H9 (cell line): ENCODE measurements at regions not wholly inside any gene's neighbourhood (a gene's known extent, or its start where the extent isn't known, plus 50 kb on each side); places are given as distances from the start of the nearest gene placed in this dataset.
"Not testable (repeated sequence)": the region's sequence is repeated elsewhere in the genome, so short reads cannot be mapped to it uniquely, and the experiment has no call there.

ENCODE experiments used
- DNase-seq: peaks from one replicate; pipeline ENCODE4 v3.0.0-alpha.2; 2017
- H2AFZ ChIP-seq: one replicate; pipeline ENCODE4 v1.6.1; 2013; ENCODE audit warnings: mild to moderate bottlenecking, low read length, control low read depth, moderate library complexity
- H2AK5ac ChIP-seq: 2 replicates; pipeline ENCODE4 v1.6.1; 2013; ENCODE audit warnings: low read length, control low read depth, mixed read lengths; ENCODE audit not compliant: insufficient read length
- H2BK120ac ChIP-seq: one replicate; pipeline ENCODE4 v1.6.1; 2013; ENCODE audit warnings: low read depth, mild to moderate bottlenecking, low read length, control low read depth, inconsistent platforms; ENCODE audit not compliant: poor library complexity, severe bottlenecking
- H2BK12ac ChIP-seq: 2 replicates; pipeline ENCODE4 v1.6.1; 2013; ENCODE audit warnings: low read length, control low read depth, mixed read lengths, low read depth; ENCODE audit not compliant: insufficient read length
- H2BK15ac ChIP-seq: 2 replicates; pipeline ENCODE4 v1.6.1; 2013; ENCODE audit warnings: low read depth, low read length, control low read depth
- H2BK20ac ChIP-seq: one replicate; pipeline ENCODE4 v1.6.1; 2013; ENCODE audit warnings: low read depth, mild to moderate bottlenecking, low read length, control low read depth, inconsistent platforms; ENCODE audit not compliant: poor library complexity, severe bottlenecking
- H2BK5ac ChIP-seq: 2 replicates; pipeline ENCODE4 v1.6.1; 2013; ENCODE audit warnings: low read length, control low read depth, mixed read lengths; ENCODE audit not compliant: insufficient read length
- H3K14ac ChIP-seq: 2 replicates; pipeline ENCODE4 v1.6.1; 2013; ENCODE audit warnings: low read length, control low read depth; ENCODE audit not compliant: insufficient read depth
- H3K18ac ChIP-seq: 2 replicates; pipeline ENCODE4 v1.6.1; 2013; ENCODE audit warnings: low read depth, mild to moderate bottlenecking, mixed read lengths, low read length, control low read depth; ENCODE audit not compliant: insufficient read length
- H3K23ac ChIP-seq: 2 replicates; pipeline ENCODE4 v1.6.1; 2013; ENCODE audit warnings: low read length, control low read depth, mixed read lengths, low read depth; ENCODE audit not compliant: insufficient read length
- H3K23me2 ChIP-seq: 2 replicates; pipeline ENCODE4 v1.6.1; 2013; ENCODE audit warnings: low read depth, mild to moderate bottlenecking, mixed read lengths, low read length, control low read depth; ENCODE audit not compliant: insufficient read length, poor library complexity, severe bottlenecking
- H3K27ac ChIP-seq: 2 replicates; pipeline ENCODE4 v1.5.1; 2013; ENCODE audit warnings: low read length, control low read depth, mixed read lengths, low read depth; ENCODE audit not compliant: insufficient read length
- H3K27me3 ChIP-seq: 2 replicates; pipeline ENCODE4 v1.6.1; 2013; ENCODE audit warnings: low read length, control low read depth, inconsistent platforms; ENCODE audit not compliant: insufficient read depth
- H3K4ac ChIP-seq: 2 replicates; pipeline ENCODE4 v1.6.1; 2013; ENCODE audit warnings: low read depth, mild to moderate bottlenecking, control low read depth, inconsistent platforms, low read length, moderate library complexity
- H3K4me1 ChIP-seq: 2 replicates; pipeline ENCODE4 v1.6.1; 2013; ENCODE audit warnings: low read length, control low read depth, inconsistent platforms; ENCODE audit not compliant: insufficient read depth
- H3K4me2 ChIP-seq: 2 replicates; pipeline ENCODE4 v1.6.1; 2013; ENCODE audit warnings: low read length, control low read depth, mixed read lengths; ENCODE audit not compliant: insufficient read length, insufficient read depth
- H3K56ac ChIP-seq: 2 replicates; pipeline ENCODE4 v1.6.1; 2013; ENCODE audit warnings: low read depth, mild to moderate bottlenecking, mixed read lengths, low read length, control low read depth; ENCODE audit not compliant: insufficient read length
- H3K79me1 ChIP-seq: 2 replicates; pipeline ENCODE4 v1.6.1; 2013; ENCODE audit warnings: low read depth, mild to moderate bottlenecking, moderate library complexity, low read length, control low read depth, inconsistent platforms; ENCODE audit not compliant: insufficient read depth, poor library complexity, severe bottlenecking
- H3K79me2 ChIP-seq: 2 replicates; pipeline ENCODE4 v1.6.1; 2013; ENCODE audit warnings: low read length, control low read depth, inconsistent platforms; ENCODE audit not compliant: insufficient read depth
- H3K9ac ChIP-seq: 2 replicates; pipeline ENCODE4 v1.6.1; 2013; ENCODE audit warnings: low read length, control low read depth, mixed read lengths; ENCODE audit not compliant: insufficient read length; ENCODE audit errors: extremely low read depth
- H3K9me3 ChIP-seq: one replicate; pipeline ENCODE4 v1.6.1; 2013; ENCODE audit warnings: low read depth, low read length, inconsistent platforms; ENCODE audit not compliant: control insufficient read depth
- H3T11ph ChIP-seq: one replicate; pipeline ENCODE4 v1.6.1; 2013; ENCODE audit warnings: mild to moderate bottlenecking, low read length, control low read depth, inconsistent platforms
- H4K20me1 ChIP-seq: one replicate; pipeline ENCODE4 v1.6.1; 2013; ENCODE audit not compliant: control insufficient read depth, insufficient read length, insufficient read depth
- H4K5ac ChIP-seq: 2 replicates; pipeline ENCODE4 v1.6.1; 2013; ENCODE audit warnings: low read depth, mild to moderate bottlenecking, mixed read lengths, low read length, control low read depth; ENCODE audit not compliant: insufficient read length
- H4K8ac ChIP-seq: replicated peaks from 2 replicates; pipeline ENCODE4 v1.6.1; 2013; ENCODE audit warnings: low read length, control low read depth, mixed read lengths, low read depth; ENCODE audit not compliant: insufficient read length
- H4K91ac ChIP-seq: 2 replicates; pipeline ENCODE4 v1.6.1; 2013; ENCODE audit warnings: low read depth, mild to moderate bottlenecking, moderate library complexity, mixed read lengths, low read length, control low read depth; ENCODE audit not compliant: insufficient read length
- H3K27ac Mint-ChIP-seq, 3 experiments: 2 replicates in 2 of 3; 3 replicates in 1 of 3; pipeline ENCODE4 v1.8.0; 2020 to 2021; ENCODE audit warnings: mixed read lengths in 3 of 3, mild to moderate bottlenecking in 1 of 3, moderate library complexity in 1 of 3
- H3K27me3 Mint-ChIP-seq: 2 replicates; pipeline ENCODE4 v1.8.0; 2021; ENCODE audit warnings: low read depth, mild to moderate bottlenecking, moderate library complexity, mixed read lengths
- H3K36me3 Mint-ChIP-seq, 3 experiments: 2 replicates in 2 of 3; 3 replicates in 1 of 3; pipeline ENCODE4 v1.8.0; 2020 to 2021; ENCODE audit warnings: low read depth in 3 of 3, mixed read lengths in 3 of 3; ENCODE audit not compliant: insufficient read depth in 1 of 3
- H3K4me1 Mint-ChIP-seq, 2 experiments: 2 replicates each; pipeline ENCODE4 v1.8.0; 2020; ENCODE audit warnings: mixed read lengths in 2 of 2
- H3K4me3 Mint-ChIP-seq, 2 experiments: 2 replicates in 1 of 2; 3 replicates in 1 of 2; pipeline ENCODE4 v1.8.0; 2020 to 2021; ENCODE audit warnings: mild to moderate bottlenecking in 2 of 2, mixed read lengths in 2 of 2, moderate library complexity in 1 of 2
- H3K9me3 Mint-ChIP-seq, 2 experiments: 2 replicates in 1 of 2; 3 replicates in 1 of 2; pipeline ENCODE4 v1.8.0; 2020; ENCODE audit warnings: mild to moderate bottlenecking in 2 of 2, mixed read lengths in 2 of 2, moderate library complexity in 1 of 2
- CTCF ChIP-seq: fragments of 200-600 bp; sonication (generic); conservative IDR thresholded peaks from 3 replicates; pipeline ENCODE4 v1.8.0; 2021; ENCODE audit warnings: antibody characterized with exemption, mild to moderate bottlenecking
- WGBS: extraction: QIAGEN DNeasy Blood & Tissue Kit; methylation state at CpG from one replicate; pipeline ENCODE4 v1.1.7; 2013; ENCODE audit warnings: missing lambda C conversion rate, low lambda C conversion rate, mixed read lengths; ENCODE audit not compliant: insufficient read length; ENCODE audit errors: extremely low coverage; 5-methylcytosine and 5-hydroxymethylcytosine counted together

GRCh38 chr16:29254676-29255495, 151.6 kb downstream of the NPIPB11 start:
- WGBS = no CpG with 5 or more reads among the region's 33 CpGs
- H3K79me2 ChIP-seq = no peaks in the 10 kb centered on the region
- H2AK5ac ChIP-seq = no peak overlapping the region
- H4K5ac ChIP-seq = no peak overlapping the region
- no peaks in the 10 kb centered on the region for H3K23me2 ChIP-seq
- Mint-ChIP-seq H3K9me3 (peaks cover 0 to 6% of the 10 kb centered on the region in 2 experiments; a peak in 1 of 5 replicates), H3K4me1 (peaks cover 11 to 21% of the 10 kb centered on the region in 2 experiments), H3K27ac (no peak overlapping the region), H3K4me3 (no peak overlapping the region), H3K27me3 (0 out of 2 replicates have a peak, but pooled peaks cover 2% of the 10 kb centered on the region), H3K36me3 (no peaks in the 10 kb centered on the region; a peak in 1 of 7 replicates)
- no peaks in the 10 kb centered on the region for H4K20me1 ChIP-seq
- no peak overlapping the region for H4K8ac ChIP-seq
- no peak for TF ChIP-seq CTCF
- H3K18ac ChIP-seq = no peak overlapping the region
- no peaks in the 10 kb centered on the region for H3K27me3 ChIP-seq
- no peak overlapping the region for H2BK15ac ChIP-seq
- H3K27ac ChIP-seq = no peak overlapping the region
- H2BK120ac ChIP-seq = no peak overlapping the region
- no peak overlapping the region for H2BK12ac ChIP-seq
- H3K4me1 ChIP-seq = 0 out of 2 replicates have a peak, but pooled peaks cover 2% of the 10 kb centered on the region
- H3T11ph ChIP-seq = no peak overlapping the region
- no peaks in the 10 kb centered on the region for H3K9me3 ChIP-seq
- H2BK20ac ChIP-seq = no peak overlapping the region
- H3K56ac ChIP-seq = no peak overlapping the region
- H3K9ac ChIP-seq = no peak overlapping the region
- no peak overlapping the region for H2AFZ ChIP-seq
- no peak overlapping the region for H2BK5ac ChIP-seq
- no peak for DNase-seq
- H4K91ac ChIP-seq = no peak overlapping the region
- no peak overlapping the region for H3K4ac ChIP-seq
- no peak overlapping the region; the same call in 1 of the 2 replicates for H3K14ac ChIP-seq
- no peaks in the 10 kb centered on the region for H3K79me1 ChIP-seq
- no peak overlapping the region for H3K23ac ChIP-seq
- no peak overlapping the region for H3K4me2 ChIP-seq

GRCh38 chr16:29253716-29254590, 152.6 kb downstream of the NPIPB11 start:
- not testable (repeated sequence) for H3K27me3 Mint-ChIP-seq, H3K4me3 Mint-ChIP-seq

More at GRCh38 chr16:29253716-29254590, 152.6 kb downstream of the NPIPB11 start:
- not testable (repeated sequence) for H3K4ac ChIP-seq, H3K9me3 ChIP-seq, H3K18ac ChIP-seq, H3K36me3 Mint-ChIP-seq, H3K27ac Mint-ChIP-seq, H3K79me1 ChIP-seq, H2BK15ac ChIP-seq, H2BK20ac ChIP-seq, H3K79me2 ChIP-seq, H3T11ph ChIP-seq, H2AK5ac ChIP-seq, H3K9me3 Mint-ChIP-seq, H3K27ac ChIP-seq, H3K9ac ChIP-seq, H3K56ac ChIP-seq, H2BK12ac ChIP-seq, H4K91ac ChIP-seq, H3K23ac ChIP-seq, H4K5ac ChIP-seq, DNase-seq, H2BK5ac ChIP-seq, H4K20me1 ChIP-seq, H3K4me1 ChIP-seq, H3K14ac ChIP-seq, H3K4me2 ChIP-seq, H2AFZ ChIP-seq, H3K23me2 ChIP-seq, H2BK120ac ChIP-seq, H4K8ac ChIP-seq, H3K27me3 ChIP-seq
- no CpG with 5 or more reads among the region's 35 CpGs for WGBS
- peaks cover 11 to 21% of the 10 kb centered on the region in 2 experiments for H3K4me1 Mint-ChIP-seq
